Transverse colon (tissue), 4 donors: ENCODE measurements at regions not wholly inside any gene's neighbourhood (a gene's known extent, or its start where the extent isn't known, plus 50 kb on each side); places are given as distances from the start of the nearest gene placed in this dataset.

Experiments used
- POLR2AphosphoS5 ChIP-seq, 3 donors: sonication (generic); formaldehyde crosslinking; IDR thresholded peaks; one replicate each; pipeline ENCODE4 v1.6.1; 2016; ENCODE audit warnings: antibody characterized with exemption in 3 of 3
- TF ChIP-seq, protein P1 (sequence below), 5 experiments: fragments of 200-600 bp in 3 of 5; fragments of 450-650 bp in 2 of 5; sonication (generic) in 3 of 5; IDR thresholded peaks; 1 replicate in 2 of 5; 2 replicates in 3 of 5; pipeline ENCODE4 v1.5.1; 2016 to 2017; ENCODE audit warnings: antibody characterized with exemption in 5 of 5, inconsistent platforms in 3 of 5, mild to moderate bottlenecking in 2 of 5, moderate library complexity in 1 of 5

GRCh38 chr2:45233301-45233700 lies 224.0 kb upstream of the SIX2 start:
- TF ChIP-seq, protein P1, sequence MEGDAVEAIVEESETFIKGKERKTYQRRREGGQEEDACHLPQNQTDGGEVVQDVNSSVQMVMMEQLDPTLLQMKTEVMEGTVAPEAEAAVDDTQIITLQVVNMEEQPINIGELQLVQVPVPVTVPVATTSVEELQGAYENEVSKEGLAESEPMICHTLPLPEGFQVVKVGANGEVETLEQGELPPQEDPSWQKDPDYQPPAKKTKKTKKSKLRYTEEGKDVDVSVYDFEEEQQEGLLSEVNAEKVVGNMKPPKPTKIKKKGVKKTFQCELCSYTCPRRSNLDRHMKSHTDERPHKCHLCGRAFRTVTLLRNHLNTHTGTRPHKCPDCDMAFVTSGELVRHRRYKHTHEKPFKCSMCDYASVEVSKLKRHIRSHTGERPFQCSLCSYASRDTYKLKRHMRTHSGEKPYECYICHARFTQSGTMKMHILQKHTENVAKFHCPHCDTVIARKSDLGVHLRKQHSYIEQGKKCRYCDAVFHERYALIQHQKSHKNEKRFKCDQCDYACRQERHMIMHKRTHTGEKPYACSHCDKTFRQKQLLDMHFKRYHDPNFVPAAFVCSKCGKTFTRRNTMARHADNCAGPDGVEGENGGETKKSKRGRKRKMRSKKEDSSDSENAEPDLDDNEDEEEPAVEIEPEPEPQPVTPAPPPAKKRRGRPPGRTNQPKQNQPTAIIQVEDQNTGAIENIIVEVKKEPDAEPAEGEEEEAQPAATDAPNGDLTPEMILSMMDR (IDR thresholded peaks at IDR 0.05), result no peak
- TF ChIP-seq POLR2AphosphoS5 (IDR thresholded peaks at IDR 0.05), result no peak
